Kidney tubule cell (primary cell): ENCODE measurements at regions not wholly inside any gene's neighbourhood (a gene's known extent, or its start where the extent isn't known, plus 50 kb on each side); places are given as distances from the start of the nearest gene placed in this dataset.

Experiments used
- DNase-seq: peaks from one replicate; pipeline ENCODE4 v3.0.0-alpha.2; 2018; ENCODE audit warnings: low spot score

DNA sequence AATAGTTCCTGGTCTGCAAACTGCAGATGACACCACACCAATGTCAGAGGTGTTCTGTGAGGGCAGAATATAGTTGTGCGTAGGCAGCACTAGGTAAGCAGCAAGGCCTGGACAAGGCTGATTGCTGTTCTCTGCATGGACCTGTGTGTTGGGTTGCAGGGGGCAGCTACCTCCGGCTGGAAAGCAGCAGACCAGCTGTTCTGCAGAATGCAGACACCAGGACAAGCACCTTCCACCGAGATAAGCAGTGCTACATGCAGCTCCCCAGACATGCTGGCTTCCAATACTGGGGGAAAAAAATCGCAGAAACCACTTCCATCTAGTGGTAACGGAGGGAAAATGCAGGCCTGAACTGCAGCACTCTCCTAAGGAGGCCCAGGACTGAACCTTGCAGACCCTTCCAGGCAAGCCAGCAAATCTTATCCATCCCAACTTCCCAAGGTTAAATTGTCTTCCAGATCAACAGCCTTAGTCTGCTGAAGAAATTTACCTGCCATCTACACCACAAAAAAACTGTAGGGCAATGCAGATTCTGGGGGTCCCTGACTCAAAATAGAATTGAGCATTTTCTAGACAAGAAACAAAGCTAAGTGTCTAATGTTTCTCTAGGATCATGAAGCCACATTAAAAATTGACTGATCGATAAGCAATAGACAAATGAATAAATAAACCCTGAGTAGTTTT, 50.5 kb upstream of the COBL start:
- peak; percentile 76 for DNase-seq
